ENCODE measurements at regions not wholly inside any gene's neighbourhood (a gene's known extent, or its start where the extent isn't known, plus 50 kb on each side); places are given as distances from the start of the nearest gene placed in this dataset.

DNA sequence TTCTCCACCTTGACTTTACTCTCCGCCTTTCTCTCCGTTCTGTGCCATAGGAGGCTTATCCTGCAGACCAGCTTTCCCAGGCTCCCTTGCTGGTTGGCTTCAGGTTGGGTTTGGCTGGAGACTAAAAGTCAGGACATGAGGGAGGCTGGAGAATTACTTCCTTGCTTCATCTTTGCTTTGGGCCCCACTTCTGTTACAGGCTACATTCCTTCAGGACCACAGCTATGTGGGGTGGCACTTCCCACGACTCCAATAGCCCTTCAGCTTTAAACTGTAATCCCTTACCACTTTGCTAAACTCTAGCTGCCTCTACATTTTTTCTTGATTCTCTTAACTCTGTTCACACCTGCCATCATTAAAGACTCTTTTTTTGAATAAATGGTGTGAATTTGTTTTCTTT, 186.7 kb upstream of the NR4A3 start:
- DNase-seq (ENCODE audit: extremely low read depth, low read depth), result no peak
- H3K4me3 ChIP-seq (replicated peaks; ENCODE audit: low read depth, low read length), result no peak overlapping the region
- TF ChIP-seq CTCF (IDR thresholded peaks at IDR 0.05; ENCODE audit: low read depth, low read length, missing control alignments), result no peak

GRCh38 chr9:99637641-99638040, 184.0 kb upstream of the NR4A3 start:
- no peak overlapping the region for H3K4me3 ChIP-seq (replicated peaks; ENCODE audit: low read depth, low read length)
- no peak for DNase-seq (ENCODE audit: extremely low read depth, low read depth)
- TF ChIP-seq CTCF (IDR thresholded peaks at IDR 0.05; ENCODE audit: low read depth, low read length, missing control alignments), result no peak

- no peak overlapping the region for H3K4me3 ChIP-seq (replicated peaks; ENCODE audit: low read depth, low read length)
- no peak for TF ChIP-seq CTCF (IDR thresholded peaks at IDR 0.05; ENCODE audit: low read depth, low read length, missing control alignments)
- DNase-seq (ENCODE audit: extremely low read depth, low read depth), result no peak
These were observed 182.7 kb upstream of the NR4A3 start for GRCh38 chr9:99638971-99639370.

- TF ChIP-seq CTCF (IDR thresholded peaks at IDR 0.05; ENCODE audit: low read depth, low read length, missing control alignments), result no peak
- no peak overlapping the region for H3K4me3 ChIP-seq (replicated peaks; ENCODE audit: low read depth, low read length)
- no peak for DNase-seq (ENCODE audit: extremely low read depth, low read depth)
These were observed 174.1 kb upstream of the NR4A3 start for GRCh38 chr9:99647604-99648003.

DNA sequence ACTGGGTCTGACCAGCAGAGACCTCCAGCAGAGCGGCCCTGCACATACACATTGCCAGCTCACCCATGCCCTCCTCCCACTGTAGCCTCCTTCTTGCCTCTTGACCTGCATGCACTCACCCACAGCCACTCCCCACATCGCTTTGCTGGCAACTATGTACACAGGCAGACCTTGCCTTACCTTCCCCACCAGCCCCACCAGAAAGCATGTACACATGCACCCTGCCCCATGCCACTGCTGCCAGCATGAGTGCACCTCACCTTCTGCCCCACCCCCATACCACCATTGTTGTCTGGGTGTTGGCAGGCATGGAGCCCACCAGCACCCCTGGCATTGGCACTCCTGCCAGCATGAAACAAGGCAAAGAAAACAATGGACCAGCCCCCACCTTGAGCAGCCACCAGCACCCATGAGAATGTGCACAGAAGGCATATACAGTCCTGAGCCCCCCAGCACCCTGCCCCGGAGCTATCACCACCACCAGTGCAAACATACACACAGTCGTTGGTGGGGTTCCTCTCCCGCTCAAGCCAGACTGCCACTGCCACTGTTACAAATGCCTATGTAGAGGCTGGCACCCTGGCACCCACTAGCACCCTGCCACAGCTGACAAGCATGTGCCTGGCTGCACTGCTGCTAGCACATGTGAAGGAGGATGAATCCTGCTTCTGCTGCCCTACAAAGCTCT, 171.4 kb upstream of the NR4A3 start:
- no peak for DNase-seq (ENCODE audit: extremely low read depth, low read depth)
- no peak overlapping the region for H3K4me3 ChIP-seq (replicated peaks; ENCODE audit: low read depth, low read length)
- no peak for TF ChIP-seq CTCF (IDR thresholded peaks at IDR 0.05; ENCODE audit: low read depth, low read length, missing control alignments)

- TF ChIP-seq CTCF (IDR thresholded peaks at IDR 0.05; ENCODE audit: low read depth, low read length, missing control alignments), result no peak
- H3K4me3 ChIP-seq (replicated peaks; ENCODE audit: low read depth, low read length), result no peak overlapping the region
- no peak for DNase-seq (ENCODE audit: extremely low read depth, low read depth)
These were observed 161.5 kb upstream of the NR4A3 start for GRCh38 chr9:99660191-99660636.

GRCh38 chr9:99663297-99663696, 158.4 kb upstream of the NR4A3 start:
- H3K4me3 ChIP-seq (replicated peaks; ENCODE audit: low read depth, low read length), result no peak overlapping the region
- no peak for DNase-seq (ENCODE audit: extremely low read depth, low read depth)
- no peak for TF ChIP-seq CTCF (IDR thresholded peaks at IDR 0.05; ENCODE audit: low read depth, low read length, missing control alignments)

All from HFF-Myc (cell line).